NCI-H82 treated with DMSO at 0.1 percent for 48 hours (cell line): ENCODE measurements at regions not wholly inside any gene's neighbourhood (a gene's known extent, or its start where the extent isn't known, plus 50 kb on each side); places are given as distances from the start of the nearest gene placed in this dataset.
"Not testable (repeated sequence)": the region's sequence is repeated elsewhere in the genome, so short reads cannot be mapped to it uniquely, and the experiment has no call there.

Experiments
- DNase-seq: peaks from one replicate; lab custom pipeline; 2025; ENCODE audit not compliant: unreplicated experiment; lab: John Stamatoyannopoulos, UW

DNA sequence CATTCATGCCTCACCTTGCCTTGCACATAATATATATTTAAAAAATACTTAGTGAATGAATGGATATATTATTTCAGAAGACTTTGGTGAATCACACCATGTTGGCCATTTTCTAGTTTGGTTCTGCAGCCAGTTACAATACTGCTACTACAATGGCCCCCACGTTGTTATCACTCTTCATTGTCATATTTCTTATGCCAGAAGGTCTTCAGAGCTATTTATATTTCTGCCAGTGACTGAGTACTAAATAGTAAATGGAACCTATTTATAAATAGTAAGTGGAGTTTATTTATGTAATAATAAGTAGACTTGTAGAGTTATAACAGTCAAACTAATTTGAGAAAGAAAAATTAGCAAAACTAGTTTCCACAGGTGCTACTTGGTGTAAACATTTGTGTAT, 516.6 kb upstream of the SYT4 start:
- no peak for DNase-seq

DNA sequence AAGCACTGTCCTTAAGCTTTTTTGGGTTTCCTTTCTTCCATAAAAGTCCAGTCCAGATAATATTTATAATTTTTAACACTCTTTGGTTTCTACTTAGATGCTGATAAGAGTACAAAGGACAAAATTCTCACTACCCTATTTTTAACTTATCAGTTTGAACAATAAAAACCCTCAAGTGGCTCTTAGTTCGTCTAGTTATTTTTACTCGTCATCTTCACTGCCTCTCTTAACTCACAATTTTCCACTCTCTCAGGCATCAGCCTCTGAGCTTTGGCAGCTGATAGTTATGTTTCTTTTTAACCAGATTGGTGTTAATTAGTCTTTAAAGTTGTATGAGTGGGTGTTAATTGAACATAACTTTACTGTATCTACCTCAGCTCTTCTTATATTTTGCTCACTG, 517.1 kb upstream of the SYT4 start:
- no peak for DNase-seq

DNA sequence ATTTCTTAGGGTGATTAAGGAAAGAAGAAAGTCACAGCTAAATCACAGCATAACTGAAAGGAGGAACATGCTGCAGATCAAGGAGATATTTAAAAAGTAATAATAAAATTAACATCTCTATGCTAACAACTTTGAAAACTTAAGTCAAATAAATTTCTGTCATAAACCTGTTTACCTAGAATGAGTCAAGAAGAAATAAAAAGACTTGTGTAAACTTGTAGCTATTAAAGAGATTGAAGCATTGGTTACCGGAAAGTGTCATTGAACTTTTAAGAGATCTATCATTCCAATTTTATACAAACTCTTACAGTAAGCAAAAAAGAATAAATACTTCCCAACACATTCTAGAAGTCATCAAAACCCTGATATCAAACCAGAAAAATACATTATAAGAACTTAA, 520.1 kb upstream of the SYT4 start:
- DNase-seq = no peak

DNA sequence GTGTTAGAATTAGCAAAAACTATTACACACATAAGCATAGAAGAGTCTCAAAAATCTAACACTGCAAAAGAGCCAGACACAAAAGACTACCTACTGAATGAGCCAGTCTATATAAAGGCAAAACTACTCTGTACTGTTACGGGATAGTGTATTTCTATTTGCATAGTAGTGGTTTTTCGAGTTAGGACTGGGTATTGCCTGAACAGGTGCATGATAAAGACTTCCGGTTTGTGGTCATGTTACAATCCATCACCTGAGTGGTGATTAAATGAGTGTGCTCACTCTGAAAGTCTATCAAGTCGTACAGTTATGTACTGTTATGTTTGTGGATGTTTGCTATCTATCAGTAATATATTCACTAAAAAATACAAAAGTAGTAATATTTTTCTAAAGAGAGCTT, 523.3 kb upstream of the SYT4 start:
- DNase-seq = no peak

DNA sequence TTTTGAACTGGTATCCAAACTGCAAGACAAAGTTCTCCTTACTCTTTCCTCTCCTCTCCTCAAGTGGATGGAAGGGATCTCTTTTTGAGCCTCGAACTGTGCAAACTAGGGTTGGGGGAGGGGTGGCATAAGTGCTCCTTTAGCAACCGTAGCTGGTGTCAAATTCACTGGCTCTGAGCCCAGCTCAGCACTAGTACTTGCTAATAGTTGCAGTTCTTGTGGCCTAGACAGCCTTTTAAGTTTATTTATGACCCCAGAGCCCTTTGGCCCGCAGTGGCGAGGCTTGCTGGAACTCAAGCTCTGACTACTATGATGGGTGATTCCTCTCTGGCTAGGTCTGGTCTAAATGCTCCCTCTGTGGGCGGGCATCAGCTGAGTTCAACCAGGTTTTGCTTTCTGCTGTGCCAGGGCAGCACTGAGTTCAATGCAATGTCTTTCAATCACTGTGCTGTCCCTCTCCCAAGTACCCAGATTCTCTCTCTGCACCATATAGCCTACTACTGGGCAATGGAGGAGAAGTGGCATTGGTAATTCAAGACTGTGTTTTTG, 528.4 kb upstream of the SYT4 start:
- no peak for DNase-seq

DNA sequence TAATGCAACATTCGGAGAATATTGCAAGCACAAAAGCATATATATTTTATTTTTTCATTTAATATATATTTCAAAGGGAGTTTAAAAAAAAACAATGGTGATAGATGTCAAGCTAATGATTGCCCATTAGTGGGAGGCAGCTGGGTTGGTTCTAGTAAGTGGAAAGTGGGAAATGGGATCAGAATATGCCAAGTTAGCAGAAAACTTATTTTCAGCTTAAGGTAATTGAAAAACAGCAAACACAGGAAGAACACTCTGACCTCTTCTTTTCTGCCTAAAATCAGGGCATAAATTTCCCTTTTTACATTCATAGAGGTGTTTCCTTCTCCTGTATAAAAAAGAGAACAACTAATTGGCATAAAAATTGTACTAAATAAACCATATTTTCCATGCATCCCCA, 535.3 kb upstream of the SYT4 start:
- no peak for DNase-seq

DNA sequence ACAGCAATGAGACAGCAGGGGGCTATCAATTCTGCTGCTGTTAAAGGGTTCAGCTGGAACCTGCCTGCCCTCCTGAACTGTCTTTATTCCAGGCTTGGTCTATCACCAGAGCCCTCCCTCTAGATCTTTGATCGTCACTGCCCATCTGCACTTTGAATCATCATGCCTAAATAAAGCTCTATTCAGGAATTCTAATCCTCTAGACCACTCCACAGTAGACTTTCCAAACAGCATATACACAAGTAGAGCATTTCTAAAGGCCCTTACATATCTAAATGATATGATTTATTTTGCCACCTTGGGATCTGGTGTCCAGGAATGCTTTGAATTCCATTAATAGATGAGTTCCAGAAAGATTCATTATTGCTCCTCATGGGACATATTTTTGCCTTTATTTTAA, 542.1 kb upstream of the SYT4 start:
- DNase-seq = no peak

DNA sequence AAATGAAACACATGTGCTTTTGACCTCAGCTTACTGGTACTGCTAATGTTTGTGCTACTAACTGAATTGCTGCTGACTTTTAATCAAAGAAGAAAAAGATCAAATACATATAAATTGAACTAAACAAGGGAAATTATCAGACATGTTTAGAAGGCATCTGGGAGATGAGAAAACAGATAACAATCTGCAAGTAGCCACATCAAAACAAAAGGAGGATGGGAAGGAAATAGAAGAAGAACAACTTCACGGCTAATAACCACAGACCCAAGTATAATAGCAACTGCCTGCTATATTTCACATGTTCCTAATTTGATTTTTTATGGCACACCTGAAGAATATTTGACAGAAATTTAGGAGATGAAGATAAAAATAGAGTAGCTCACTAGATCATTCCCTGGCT, 542.6 kb upstream of the SYT4 start:
- no peak for DNase-seq

DNA sequence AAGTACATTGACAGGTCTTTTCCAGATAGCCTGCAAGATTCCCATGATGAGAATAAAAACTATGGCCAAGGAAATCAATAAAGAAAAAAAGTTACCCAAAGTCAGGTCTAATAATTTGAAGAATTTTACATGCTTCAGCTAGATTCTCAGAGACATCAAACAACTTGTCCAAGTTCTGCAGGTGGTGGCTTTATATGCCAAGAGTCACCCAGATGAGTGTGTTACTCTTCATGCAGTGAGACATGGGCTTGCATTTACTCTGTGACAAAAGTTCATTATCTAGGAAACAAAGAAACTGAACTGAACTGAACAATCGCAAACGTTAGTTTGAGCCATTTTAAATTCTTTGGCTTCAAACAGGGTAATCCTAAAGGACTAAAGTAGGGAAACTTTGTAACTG, 548.5 kb upstream of the SYT4 start:
- DNase-seq = no peak

DNA sequence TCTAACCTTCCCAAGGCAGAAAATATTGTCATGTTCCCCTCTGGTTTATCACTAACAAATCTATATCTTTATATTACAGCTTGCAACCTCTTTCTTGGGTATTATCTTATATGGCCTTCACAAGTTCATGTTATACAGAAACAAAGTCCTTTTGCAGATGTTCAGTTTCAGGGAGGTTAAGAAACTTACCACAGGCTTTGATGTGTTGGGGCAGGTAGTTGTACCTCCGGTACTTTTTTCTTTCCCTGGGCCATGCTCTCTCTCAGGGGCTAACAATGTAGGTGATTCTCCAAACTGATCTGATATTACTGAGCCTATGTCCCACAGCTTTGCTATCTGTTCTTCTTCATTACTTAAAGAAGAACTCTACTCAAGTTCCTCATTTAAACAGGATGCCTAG, 548.9 kb upstream of the SYT4 start:
- DNase-seq = no peak

DNA sequence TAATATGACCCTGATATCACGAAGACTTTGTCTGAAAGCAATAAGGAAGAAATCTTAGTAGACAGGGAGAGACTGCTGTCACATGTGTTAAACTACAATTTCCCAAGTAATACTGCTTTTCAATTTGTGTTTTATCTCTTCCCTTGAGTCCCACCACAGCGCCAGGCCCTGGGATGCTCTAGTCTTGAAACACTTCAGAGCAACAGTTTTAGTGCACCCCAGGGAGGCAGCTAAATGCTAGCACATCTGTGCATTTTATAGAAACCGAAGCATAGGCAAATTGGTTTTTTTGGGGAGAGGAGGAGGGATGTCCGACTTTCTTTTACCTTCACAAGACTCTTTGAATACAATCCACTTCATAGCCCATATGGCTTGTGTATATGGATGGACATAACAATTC, 550.0 kb upstream of the SYT4 start:
- DNase-seq = no peak

DNA sequence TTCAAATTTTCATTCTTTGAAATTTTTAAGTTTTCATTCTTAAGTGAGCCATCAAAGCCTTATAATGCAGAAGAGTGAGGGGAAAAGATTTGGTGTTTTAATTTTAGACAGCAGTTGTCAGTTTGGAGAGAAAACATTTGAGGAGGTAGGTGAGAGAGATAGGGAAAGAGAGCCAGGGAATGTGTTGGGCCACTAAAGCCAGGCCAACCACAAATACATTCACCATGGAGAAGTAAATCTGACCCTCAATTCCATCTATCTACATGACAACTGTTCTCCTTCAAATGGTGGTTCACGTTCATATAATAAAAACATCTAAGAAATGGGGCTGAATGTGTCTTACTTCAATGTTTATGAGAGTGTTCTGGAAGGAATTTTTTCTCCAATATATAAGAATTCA, 553.0 kb upstream of the SYT4 start:
- DNase-seq = no peak

DNA sequence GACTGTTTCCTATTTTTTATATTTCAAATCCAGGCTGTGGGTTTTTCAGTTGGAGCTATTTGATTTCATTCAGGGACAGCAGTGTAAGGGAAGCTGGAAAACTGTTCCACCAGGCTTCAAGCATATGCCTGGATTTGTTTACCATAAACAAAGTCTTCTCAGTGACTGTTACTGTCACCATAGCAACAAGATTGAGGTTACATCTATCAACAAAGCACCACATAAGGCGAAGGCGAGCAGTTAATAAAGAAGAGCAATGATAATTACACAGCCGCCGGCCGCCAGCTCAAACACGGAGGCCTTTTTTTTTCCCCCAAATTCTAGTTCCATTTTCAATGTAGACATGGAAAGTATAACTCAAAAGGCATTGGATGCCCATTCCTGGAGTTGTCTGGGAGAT, 553.7 kb upstream of the SYT4 start:
- no peak for DNase-seq

DNA sequence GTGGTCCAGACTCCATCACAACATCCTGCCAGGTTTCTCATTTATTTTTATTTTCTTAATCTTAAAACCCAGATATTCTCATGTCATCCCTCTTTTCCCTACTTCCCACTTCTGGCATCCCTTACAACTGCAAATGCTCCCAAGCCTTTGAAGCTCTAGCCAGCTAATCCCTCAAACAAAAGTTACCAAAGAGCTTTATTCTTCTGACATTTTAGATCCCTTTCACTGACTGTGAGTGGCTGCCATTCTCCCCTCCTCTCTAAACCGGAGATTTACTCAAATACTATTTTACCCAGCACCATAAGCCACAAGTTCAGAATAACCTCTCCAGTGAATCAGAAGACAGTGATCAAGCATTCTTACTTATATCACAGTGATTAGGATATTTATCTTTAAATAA, 569.0 kb upstream of the SYT4 start:
- no peak for DNase-seq

DNA sequence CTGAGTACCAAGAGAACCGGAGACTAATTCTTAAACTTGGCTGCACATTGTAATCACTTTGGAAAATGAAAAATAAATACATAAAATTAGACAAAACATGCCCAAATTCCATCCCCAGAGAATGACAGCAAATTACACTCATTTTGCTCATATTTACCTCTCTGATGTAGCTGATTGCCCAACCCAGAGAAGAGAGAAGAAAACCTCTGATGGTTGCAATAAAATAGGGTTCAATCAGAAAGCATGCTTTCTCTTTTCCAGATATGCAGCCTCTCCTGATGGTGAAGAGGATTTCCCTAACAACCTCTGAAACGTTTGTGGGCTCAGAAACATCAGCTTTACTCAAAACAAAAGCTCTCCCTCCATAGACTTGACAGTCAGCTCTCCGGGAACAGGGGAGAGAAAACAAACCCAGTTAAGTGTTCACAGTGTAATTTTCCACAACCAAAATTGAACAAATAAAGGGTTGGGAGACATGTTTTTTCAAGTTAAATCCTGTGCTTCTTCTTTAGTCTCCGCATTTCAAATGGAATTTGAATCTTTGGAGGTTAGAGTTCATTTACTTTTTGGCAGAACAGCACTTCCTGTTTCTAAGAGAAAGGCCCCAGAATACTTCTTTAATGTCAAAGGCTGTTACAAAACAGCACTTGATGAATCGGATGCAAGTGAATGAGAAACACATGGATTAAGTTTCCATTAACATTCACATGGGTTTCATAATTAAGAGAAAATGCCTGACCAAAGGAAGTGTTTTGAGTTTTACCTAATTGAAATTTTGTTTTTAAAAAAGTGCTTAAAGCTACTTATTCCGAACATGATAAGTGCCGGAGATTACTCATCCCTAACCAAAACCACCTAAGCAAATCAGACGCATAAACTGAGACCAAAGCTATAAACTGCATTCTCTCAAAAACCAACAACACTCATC, 570.1 kb upstream of the SYT4 start:
- DNase-seq = no peak

DNA sequence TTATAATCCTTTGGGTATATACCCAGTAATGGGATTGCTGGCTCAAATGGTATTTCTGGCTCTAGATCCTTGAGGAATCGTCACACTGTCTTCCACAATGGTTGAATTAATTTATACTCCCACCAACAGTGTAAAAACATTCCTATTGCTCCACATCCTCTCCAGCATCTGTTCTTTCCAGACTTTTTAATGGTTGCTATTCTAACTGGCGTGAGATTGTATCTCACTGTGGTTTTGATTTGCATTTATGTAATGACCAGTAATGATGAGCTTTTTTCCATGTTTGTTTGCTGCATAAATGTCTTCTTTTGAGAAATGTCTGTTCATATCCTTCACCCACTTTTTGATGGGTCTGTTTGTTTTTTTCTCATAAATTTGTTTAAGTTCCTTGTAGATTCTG, 572.5 kb upstream of the SYT4 start:
- DNase-seq = not testable (repeated sequence)

DNA sequence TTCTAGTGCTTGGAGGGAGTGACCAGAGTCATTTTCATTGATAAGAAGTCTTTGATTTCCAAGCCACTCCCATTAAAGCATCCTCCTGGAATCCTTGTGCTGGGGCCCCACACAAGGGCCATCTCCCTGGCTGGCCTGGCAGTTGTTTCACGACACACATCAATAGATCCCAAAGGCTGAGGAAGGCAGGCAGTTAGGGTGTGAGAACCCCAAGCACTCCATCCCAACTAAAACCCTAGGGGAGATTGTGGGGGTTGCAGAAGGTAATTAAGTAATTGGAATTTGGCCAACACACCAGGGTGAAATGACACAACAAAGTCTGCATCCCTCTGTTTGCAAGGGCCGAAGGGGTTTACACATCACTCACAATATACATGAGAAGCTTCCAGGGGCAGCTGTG, 578.1 kb upstream of the SYT4 start:
- no peak for DNase-seq

DNA sequence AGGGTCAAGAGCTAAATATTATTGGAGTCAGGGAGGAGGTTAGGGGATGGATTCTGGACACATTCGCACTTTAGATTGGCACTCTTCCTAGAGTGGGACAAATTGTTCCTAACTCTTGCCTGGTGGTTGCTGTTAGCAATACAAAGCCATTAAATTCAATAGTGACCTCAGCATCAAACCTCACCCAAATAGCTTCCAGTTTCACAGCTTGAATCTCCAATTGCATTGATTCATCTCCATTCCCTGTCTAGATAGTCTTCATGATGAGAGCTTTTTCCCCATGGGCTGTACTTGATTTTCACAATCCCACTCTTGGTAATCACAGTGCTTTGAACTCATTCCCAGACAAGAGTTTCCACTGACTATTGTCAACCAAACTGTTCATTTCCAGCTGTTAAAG, 585.9 kb upstream of the SYT4 start:
- no peak for DNase-seq

DNA sequence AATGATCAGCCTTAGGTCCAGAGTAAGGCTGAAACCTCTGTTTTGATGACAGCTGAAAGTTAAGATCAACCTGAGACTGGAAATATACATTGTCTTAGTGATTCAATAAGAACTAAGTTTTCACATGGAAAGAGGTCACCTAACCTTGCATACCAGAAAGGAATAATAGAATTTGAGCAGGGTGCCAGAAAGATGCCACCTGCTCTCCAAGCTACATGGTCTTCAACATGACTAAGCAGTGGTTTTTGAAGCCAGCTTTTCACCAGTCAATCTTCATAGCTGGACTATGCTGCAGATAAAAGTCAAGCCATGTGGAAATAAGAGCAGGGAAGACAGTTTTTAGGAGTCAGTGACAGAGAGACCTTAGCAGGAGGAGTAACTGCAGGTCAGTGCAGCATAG, 589.4 kb upstream of the SYT4 start:
- no peak for DNase-seq

DNA sequence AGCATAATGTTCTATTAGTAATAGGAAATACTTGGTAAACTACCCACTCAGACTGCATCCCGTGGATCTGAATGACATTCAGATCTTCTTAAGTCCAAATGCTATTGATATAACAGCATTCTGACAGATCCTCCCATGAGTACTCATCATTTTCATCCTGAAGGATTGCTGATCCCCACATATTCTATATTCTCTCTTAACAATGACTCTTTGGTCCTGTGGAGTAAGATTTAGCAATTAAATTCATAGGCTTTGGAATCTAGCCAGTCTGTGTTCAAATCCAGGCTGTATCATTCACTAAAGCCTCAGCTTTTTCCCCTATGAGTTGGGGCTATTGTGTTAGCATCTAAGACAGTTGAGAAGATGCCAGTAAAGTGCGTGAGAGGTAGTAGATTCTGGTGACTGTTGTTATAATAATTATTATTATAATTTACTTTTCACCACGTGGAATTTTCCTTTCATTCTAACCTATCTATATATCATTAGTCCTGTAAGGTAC, 591.3 kb upstream of the SYT4 start:
- DNase-seq = no peak

DNA sequence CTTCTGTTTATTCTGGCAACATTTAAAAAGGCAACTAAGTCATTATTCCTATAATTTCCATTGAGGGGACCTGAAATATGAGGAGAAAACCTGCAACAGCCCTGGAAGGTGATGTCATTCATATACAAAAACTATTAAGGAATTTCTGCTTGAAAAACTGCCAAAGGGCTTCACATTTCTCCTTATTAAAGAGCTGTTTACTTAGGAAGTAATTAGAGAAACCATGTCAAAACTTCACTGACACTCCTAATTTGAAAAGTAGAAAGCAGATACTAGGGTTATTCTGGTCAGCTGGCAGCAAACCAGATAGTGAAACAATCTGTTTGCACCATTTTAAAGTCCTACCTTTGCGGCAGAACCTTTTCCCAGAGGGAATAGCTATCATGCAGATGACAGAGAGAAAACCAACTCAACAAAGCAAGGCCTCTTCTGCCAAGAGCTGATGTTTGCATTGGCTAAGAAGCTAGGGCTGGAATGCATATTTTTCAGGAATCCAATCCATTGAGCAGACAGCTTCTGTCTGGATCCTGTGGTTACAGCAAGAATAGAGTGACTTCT, 592.2 kb upstream of the SYT4 start:
- no peak for DNase-seq

DNA sequence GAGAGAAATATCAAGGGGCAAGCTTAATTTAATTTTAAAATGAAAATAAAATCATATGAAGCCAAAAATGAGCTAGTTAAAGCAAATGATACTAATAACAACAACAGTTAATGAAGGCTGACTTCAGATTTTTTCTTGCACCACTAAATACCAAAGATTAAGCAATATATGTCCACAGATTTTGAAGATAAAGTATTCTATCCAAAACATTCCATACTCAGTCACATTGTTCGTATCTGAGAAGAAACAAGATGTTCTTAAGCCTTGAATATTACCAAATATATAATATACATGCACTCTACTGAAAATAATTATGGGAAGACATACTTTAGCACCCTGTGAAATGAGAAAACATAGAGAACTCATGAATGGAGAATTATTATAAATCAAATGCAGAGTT, 593.3 kb upstream of the SYT4 start:
- no peak for DNase-seq
